Smooth muscle cell (in vitro differentiated cells): ENCODE measurements at regions not wholly inside any gene's neighbourhood (a gene's known extent, or its start where the extent isn't known, plus 50 kb on each side); places are given as distances from the start of the nearest gene placed in this dataset.

ENCODE experiments used
- DNase-seq: peaks from one replicate; lab custom pipeline; 2025; ENCODE audit not compliant: unreplicated experiment; lab: John Stamatoyannopoulos, UW
- H2AFZ ChIP-seq: fragments of 200-600 bp; sonication (generic); 2 replicates; pipeline ENCODE4 v1.6.0; 2016; ENCODE audit warnings: antibody characterized with exemption, low read depth, mild to moderate bottlenecking
- H3F3A ChIP-seq: fragments of 200-600 bp; sonication (generic); 2 replicates; pipeline ENCODE4 v1.6.0; 2017; ENCODE audit warnings: antibody characterized with exemption, low read depth
- H3K27ac ChIP-seq: fragments of 200-600 bp; sonication (generic); 2 replicates; pipeline ENCODE4 v1.5.1; 2016; ENCODE audit warnings: low read depth, mild to moderate bottlenecking
- H3K27me3 ChIP-seq: fragments of 200-600 bp; sonication (generic); 2 replicates; pipeline ENCODE4 v1.6.1; 2016; ENCODE audit warnings: low read depth, mild to moderate bottlenecking
- H3K36me3 ChIP-seq: fragments of 200-600 bp; sonication (generic); 2 replicates; pipeline ENCODE4 v1.5.1; 2016; ENCODE audit warnings: low read depth
- H3K4me1 ChIP-seq: fragments of 200-600 bp; sonication (generic); 2 replicates; pipeline ENCODE4 v1.5.1; 2016; ENCODE audit warnings: low read depth
- H3K4me2 ChIP-seq: fragments of 200-600 bp; sonication (generic); 2 replicates; pipeline ENCODE4 v1.6.0; 2016; ENCODE audit warnings: mild to moderate bottlenecking
- H3K4me3 ChIP-seq: fragments of 200-600 bp; sonication (generic); 2 replicates; pipeline ENCODE4 v1.5.1; 2016; ENCODE audit warnings: mild to moderate bottlenecking
- H3K79me2 ChIP-seq: fragments of 200-600 bp; sonication (generic); 2 replicates; pipeline ENCODE4 v1.6.0; 2016; ENCODE audit warnings: low read depth, mild to moderate bottlenecking
- H3K9ac ChIP-seq: fragments of 200-600 bp; sonication (generic); 2 replicates; pipeline ENCODE4 v1.6.0; 2016; ENCODE audit warnings: low read depth
- H3K9me3 ChIP-seq: fragments of 200-600 bp; sonication (generic); replicated peaks from 2 replicates; pipeline ENCODE4 v1.5.1; 2016; ENCODE audit warnings: low read depth
- H4K20me1 ChIP-seq: fragments of 200-600 bp; sonication (generic); 2 replicates; pipeline ENCODE4 v1.6.0; 2016; ENCODE audit warnings: low read depth
- WGBS: methylation state at CpG from one replicate; pipeline ENCODE4 v1.1.7; 2016; ENCODE audit warnings: low lambda C conversion rate; 5-methylcytosine and 5-hydroxymethylcytosine counted together
- TF ChIP-seq, protein P1 (sequence below): fragments of 200-600 bp; sonication (generic); IDR thresholded peaks from 2 replicates; pipeline ENCODE4 v1.5.1; 2017; ENCODE audit warnings: borderline replicate concordance, mild to moderate bottlenecking, antibody characterized with exemption; ENCODE audit not compliant: insufficient read depth, poor library complexity, severe bottlenecking

GRCh38 chr1:67973051-67973450 lies 77.4 kb downstream of the DIRAS3 start:
- no peaks in the 10 kb centered on the region for H3K36me3 ChIP-seq
- no peak overlapping the region for H3K27ac ChIP-seq
- H3K4me3 ChIP-seq: no peak overlapping the region
- no peak overlapping the region for H3K4me2 ChIP-seq
- no peaks in the 10 kb centered on the region for H3K9me3 ChIP-seq
- H3K9ac ChIP-seq: no peak overlapping the region
- H2AFZ ChIP-seq: no peak overlapping the region
- DNase-seq: no peak
- no peaks in the 10 kb centered on the region for H4K20me1 ChIP-seq
- TF ChIP-seq, protein P1, sequence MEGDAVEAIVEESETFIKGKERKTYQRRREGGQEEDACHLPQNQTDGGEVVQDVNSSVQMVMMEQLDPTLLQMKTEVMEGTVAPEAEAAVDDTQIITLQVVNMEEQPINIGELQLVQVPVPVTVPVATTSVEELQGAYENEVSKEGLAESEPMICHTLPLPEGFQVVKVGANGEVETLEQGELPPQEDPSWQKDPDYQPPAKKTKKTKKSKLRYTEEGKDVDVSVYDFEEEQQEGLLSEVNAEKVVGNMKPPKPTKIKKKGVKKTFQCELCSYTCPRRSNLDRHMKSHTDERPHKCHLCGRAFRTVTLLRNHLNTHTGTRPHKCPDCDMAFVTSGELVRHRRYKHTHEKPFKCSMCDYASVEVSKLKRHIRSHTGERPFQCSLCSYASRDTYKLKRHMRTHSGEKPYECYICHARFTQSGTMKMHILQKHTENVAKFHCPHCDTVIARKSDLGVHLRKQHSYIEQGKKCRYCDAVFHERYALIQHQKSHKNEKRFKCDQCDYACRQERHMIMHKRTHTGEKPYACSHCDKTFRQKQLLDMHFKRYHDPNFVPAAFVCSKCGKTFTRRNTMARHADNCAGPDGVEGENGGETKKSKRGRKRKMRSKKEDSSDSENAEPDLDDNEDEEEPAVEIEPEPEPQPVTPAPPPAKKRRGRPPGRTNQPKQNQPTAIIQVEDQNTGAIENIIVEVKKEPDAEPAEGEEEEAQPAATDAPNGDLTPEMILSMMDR: no peak
- H3K4me1 ChIP-seq: no peaks in the 10 kb centered on the region
- no peaks in the 10 kb centered on the region for H3K79me2 ChIP-seq
- H3F3A ChIP-seq: no peaks in the 10 kb centered on the region
- no peaks in the 10 kb centered on the region for H3K27me3 ChIP-seq

- H3K27me3 ChIP-seq: no peaks in the 10 kb centered on the region
- H3K9me3 ChIP-seq: no peaks in the 10 kb centered on the region
- no peak overlapping the region for H3K9ac ChIP-seq
- TF ChIP-seq, protein P1: no peak
- H3F3A ChIP-seq: no peaks in the 10 kb centered on the region
- WGBS: 63% methylated on average over 2 of the region's 2 CpGs
- H3K36me3 ChIP-seq: no peaks in the 10 kb centered on the region
- no peak overlapping the region for H3K4me3 ChIP-seq
- H4K20me1 ChIP-seq: no peaks in the 10 kb centered on the region
- H3K4me1 ChIP-seq: peaks cover 4% of the 10 kb centered on the region
- no peaks in the 10 kb centered on the region for H3K79me2 ChIP-seq
- peak overlapping the region; percentile 24 for H3K27ac ChIP-seq
- H3K4me2 ChIP-seq: no peak overlapping the region
- DNase-seq: no peak
- no peak overlapping the region for H2AFZ ChIP-seq
Observed at GRCh38 chr1:67970088-67970487, 80.3 kb downstream of the DIRAS3 start.

- no peaks in the 10 kb centered on the region for H3K9me3 ChIP-seq
- H3K27me3 ChIP-seq: no peaks in the 10 kb centered on the region
- H3K27ac ChIP-seq: no peak overlapping the region
- H3K79me2 ChIP-seq: no peaks in the 10 kb centered on the region
- WGBS: 94% methylated on average over 2 of the region's 2 CpGs
- H3K4me2 ChIP-seq: no peak overlapping the region
- no peak overlapping the region for H3K4me3 ChIP-seq
- no peak for DNase-seq
- H3K4me1 ChIP-seq: peaks cover 8% of the 10 kb centered on the region
- H3F3A ChIP-seq: no peaks in the 10 kb centered on the region
- no peak overlapping the region for H3K9ac ChIP-seq
- no peaks in the 10 kb centered on the region for H3K36me3 ChIP-seq
- no peak overlapping the region for H2AFZ ChIP-seq
- TF ChIP-seq, protein P1: no peak
- H4K20me1 ChIP-seq: no peaks in the 10 kb centered on the region
Observed at GRCh38 chr1:67969446-67969845, 81.0 kb downstream of the DIRAS3 start.

DNA sequence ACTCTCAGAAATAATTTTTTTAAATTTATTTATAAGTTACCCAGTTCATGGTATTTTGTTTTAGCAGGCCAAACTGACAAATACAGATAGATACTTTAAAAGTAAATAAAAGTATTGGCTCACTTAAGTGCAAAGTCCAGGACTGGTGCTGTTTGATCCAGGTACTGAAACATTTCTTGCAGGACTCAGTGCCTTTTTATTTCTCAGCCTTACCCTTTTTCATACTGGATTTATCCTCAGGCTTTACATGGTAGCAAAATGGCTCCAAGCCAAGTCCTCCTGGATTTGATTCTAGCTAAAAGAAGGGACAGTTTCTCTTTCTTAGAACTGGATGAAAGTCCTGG lies 83.8 kb downstream of the DIRAS3 start:
- no peak overlapping the region for H3K9ac ChIP-seq
- H3F3A ChIP-seq: no peaks in the 10 kb centered on the region

More for the DNA sequence above, 83.8 kb downstream of the DIRAS3 start:
- H3K9me3 ChIP-seq: no peaks in the 10 kb centered on the region
- TF ChIP-seq, protein P1: no peak
- no peak overlapping the region for H3K27ac ChIP-seq
- no peaks in the 10 kb centered on the region for H3K36me3 ChIP-seq
- no peaks in the 10 kb centered on the region for H4K20me1 ChIP-seq
- H3K4me2 ChIP-seq: no peak overlapping the region
- H3K27me3 ChIP-seq: no peaks in the 10 kb centered on the region
- no peak overlapping the region for H3K4me3 ChIP-seq
- no peak overlapping the region for H2AFZ ChIP-seq
- peaks cover 8% of the 10 kb centered on the region for H3K4me1 ChIP-seq
- no peak for DNase-seq
- H3K79me2 ChIP-seq: no peaks in the 10 kb centered on the region
